Neuronal stem cell (in vitro differentiated cells): ENCODE measurements at regions not wholly inside any gene's neighbourhood (a gene's known extent, or its start where the extent isn't known, plus 50 kb on each side); places are given as distances from the start of the nearest gene placed in this dataset.

Experiments used
- DNase-seq: peaks from one replicate; pipeline ENCODE4 v3.0.0-alpha.2; 2013; ENCODE audit warnings: low spot score
- H2AFZ ChIP-seq: one replicate; pipeline ENCODE4 v1.6.1; 2013; ENCODE audit warnings: mild to moderate bottlenecking, low read length, inconsistent platforms
- H2AK5ac ChIP-seq: 2 replicates; pipeline ENCODE4 v1.6.1; 2013; ENCODE audit warnings: low read depth, mild to moderate bottlenecking, inconsistent platforms, low read length, moderate library complexity, mixed read lengths
- H2BK120ac ChIP-seq: 2 replicates; pipeline ENCODE4 v1.6.1; 2013; ENCODE audit warnings: low read depth, mild to moderate bottlenecking, inconsistent platforms, low read length, moderate library complexity, mixed read lengths
- H2BK12ac ChIP-seq: one replicate; pipeline ENCODE4 v1.6.1; 2013; ENCODE audit warnings: low read length, inconsistent platforms
- H2BK15ac ChIP-seq: 2 replicates; pipeline ENCODE4 v1.6.1; 2013; ENCODE audit warnings: mild to moderate bottlenecking, low read length, inconsistent platforms, mixed read lengths
- H2BK5ac ChIP-seq: one replicate; pipeline ENCODE4 v1.6.1; 2013; ENCODE audit warnings: inconsistent platforms, mild to moderate bottlenecking, low read length, moderate library complexity
- H3K14ac ChIP-seq: one replicate; pipeline ENCODE4 v1.6.1; 2013; ENCODE audit warnings: low read length, inconsistent platforms
- H3K18ac ChIP-seq: 2 replicates; pipeline ENCODE4 v1.6.1; 2013; ENCODE audit warnings: low read length, inconsistent platforms
- H3K23ac ChIP-seq: 2 replicates; pipeline ENCODE4 v1.6.1; 2013; ENCODE audit warnings: low read depth, mild to moderate bottlenecking, mixed read lengths, low read length, inconsistent platforms; ENCODE audit not compliant: poor library complexity
- H3K27ac ChIP-seq: replicated peaks from 3 replicates; pipeline ENCODE4 v1.5.1; 2013; ENCODE audit warnings: low read length, inconsistent platforms
- H3K27me3 ChIP-seq, 3 experiments: 2 replicates each; pipeline ENCODE4 v1.6.1; 2013; ENCODE audit warnings: low read length in 3 of 3, mild to moderate bottlenecking in 2 of 3, inconsistent platforms in 1 of 3, low read depth in 1 of 3, mixed read lengths in 1 of 3, moderate library complexity in 1 of 3; ENCODE audit not compliant: control insufficient read depth in 3 of 3, insufficient read depth in 3 of 3
- H3K36me3 ChIP-seq, 2 donors: replicated peaks in 1 of 2; 2 replicates each; pipeline ENCODE4 v1.6.1; 2013; ENCODE audit warnings: low read length in 2 of 2; ENCODE audit not compliant: control insufficient read depth in 2 of 2, insufficient read depth in 2 of 2
- H3K4ac ChIP-seq: 2 replicates; pipeline ENCODE4 v1.6.1; 2013; ENCODE audit warnings: inconsistent platforms, mild to moderate bottlenecking, low read length, moderate library complexity
- H3K4me1 ChIP-seq, 2 donors: 1 replicate in 1 of 2; 2 replicates in 1 of 2; pipeline ENCODE4 v1.6.1; 2013; ENCODE audit warnings: low read length in 2 of 2, low read depth in 1 of 2; ENCODE audit not compliant: control insufficient read depth in 2 of 2, insufficient read depth in 1 of 2
- H3K4me2 ChIP-seq: one replicate; pipeline ENCODE4 v1.6.1; 2013; ENCODE audit warnings: mild to moderate bottlenecking, low read length, inconsistent platforms; ENCODE audit not compliant: insufficient read depth, poor library complexity, severe bottlenecking
- H3K4me3 ChIP-seq, 2 donors: 2 replicates each; pipeline ENCODE4 v1.5.1; 2013; ENCODE audit warnings: low read length in 2 of 2, mild to moderate bottlenecking in 2 of 2, inconsistent platforms in 1 of 2, moderate library complexity in 1 of 2
- H3K79me1 ChIP-seq: one replicate; pipeline ENCODE4 v1.6.1; 2013; ENCODE audit warnings: low read depth, mild to moderate bottlenecking, inconsistent platforms, low read length, moderate library complexity
- H3K9ac ChIP-seq: one replicate; pipeline ENCODE4 v1.6.1; 2013; ENCODE audit warnings: mild to moderate bottlenecking, low read depth, low read length, inconsistent platforms; ENCODE audit not compliant: poor library complexity
- H3K9me3 ChIP-seq, 2 donors: replicated peaks in 1 of 2; 2 replicates each; pipeline versions ENCODE3 to v1.6.1; 2013; ENCODE audit warnings: low read length in 2 of 2, mild to moderate bottlenecking in 2 of 2, inconsistent platforms in 1 of 2, low read depth in 1 of 2, mixed read lengths in 1 of 2, moderate library complexity in 1 of 2; ENCODE audit not compliant: control insufficient read depth in 2 of 2, insufficient read depth in 1 of 2
- H4K8ac ChIP-seq: one replicate; pipeline ENCODE4 v1.6.1; 2013; ENCODE audit warnings: low read depth, mild to moderate bottlenecking, inconsistent platforms, low read length, moderate library complexity
- H4K91ac ChIP-seq: one replicate; pipeline ENCODE4 v1.6.1; 2013; ENCODE audit warnings: low read length, low read depth, mild to moderate bottlenecking, inconsistent platforms; ENCODE audit not compliant: poor library complexity
- WGBS, 2 donors: extraction: QIAGEN DNeasy Blood & Tissue Kit; methylation state at CpG; one replicate each; pipeline ENCODE4 v1.1.7; 2013; ENCODE audit warnings: missing lambda C conversion rate in 2 of 2, mixed read lengths in 1 of 2; ENCODE audit not compliant: insufficient read length in 2 of 2, insufficient replicate concordance in 1 of 2; ENCODE audit errors: extremely low coverage in 2 of 2; 5-methylcytosine and 5-hydroxymethylcytosine counted together

GRCh38 chr2:2798337-2798736, 467.3 kb upstream of the MYT1L start:
- no peaks in the 10 kb centered on the region for H3K27me3 ChIP-seq
- H3K27ac ChIP-seq, result no peak overlapping the region
- H2BK120ac ChIP-seq, result no peak overlapping the region
- no peak overlapping the region for H3K4me2 ChIP-seq
- DNase-seq, result no peak
- peaks cover 0 to 2% of the 10 kb centered on the region in 2 donors for H3K9me3 ChIP-seq
- no peak overlapping the region for H4K8ac ChIP-seq
- no peak overlapping the region for H3K4ac ChIP-seq
- no peak overlapping the region for H2BK15ac ChIP-seq
- H3K4me1 ChIP-seq, result no peaks in the 10 kb centered on the region
- H2BK5ac ChIP-seq, result no peak overlapping the region
- H2BK12ac ChIP-seq, result no peak overlapping the region
- no peak overlapping the region for H3K9ac ChIP-seq
- no peak overlapping the region for H2AK5ac ChIP-seq
- no CpG with 5 or more reads among the region's 2 CpGs for WGBS, 2 donors
- no peak overlapping the region for H2AFZ ChIP-seq
- H3K36me3 ChIP-seq, result no peaks in the 10 kb centered on the region
- no peak overlapping the region for H4K91ac ChIP-seq
- H3K4me3 ChIP-seq, result no peak overlapping the region
- H3K23ac ChIP-seq, result no peak overlapping the region
- no peak overlapping the region for H3K18ac ChIP-seq
- no peaks in the 10 kb centered on the region for H3K79me1 ChIP-seq
- no peak overlapping the region for H3K14ac ChIP-seq

- H2BK15ac ChIP-seq, result no peak overlapping the region
- H3K9ac ChIP-seq, result no peak overlapping the region
- no peak overlapping the region for H2BK5ac ChIP-seq
- no peaks in the 10 kb centered on the region for H3K9me3 ChIP-seq
- H2AK5ac ChIP-seq, result no peak overlapping the region
- H3K4me3 ChIP-seq, result no peak overlapping the region
- H3K27me3 ChIP-seq, result no peaks in the 10 kb centered on the region
- no peak overlapping the region for H3K4me2 ChIP-seq
- H3K4ac ChIP-seq, result no peak overlapping the region
- no peak overlapping the region for H2BK120ac ChIP-seq
- no peaks in the 10 kb centered on the region for H3K36me3 ChIP-seq
- H3K18ac ChIP-seq, result no peak overlapping the region
- H4K8ac ChIP-seq, result no peak overlapping the region
- H2BK12ac ChIP-seq, result no peak overlapping the region
- no CpG with 5 or more reads among the region's 5 CpGs for WGBS, 2 donors
- H3K23ac ChIP-seq, result no peak overlapping the region
- no peaks in the 10 kb centered on the region for H3K79me1 ChIP-seq
- H3K27ac ChIP-seq, result no peak overlapping the region
- no peak overlapping the region for H3K14ac ChIP-seq
- no peak overlapping the region for H4K91ac ChIP-seq
- H2AFZ ChIP-seq, result no peak overlapping the region
- no peaks in the 10 kb centered on the region for H3K4me1 ChIP-seq
- no peak for DNase-seq
These were observed 466.7 kb upstream of the MYT1L start for GRCh38 chr2:2797797-2798196.

DNA sequence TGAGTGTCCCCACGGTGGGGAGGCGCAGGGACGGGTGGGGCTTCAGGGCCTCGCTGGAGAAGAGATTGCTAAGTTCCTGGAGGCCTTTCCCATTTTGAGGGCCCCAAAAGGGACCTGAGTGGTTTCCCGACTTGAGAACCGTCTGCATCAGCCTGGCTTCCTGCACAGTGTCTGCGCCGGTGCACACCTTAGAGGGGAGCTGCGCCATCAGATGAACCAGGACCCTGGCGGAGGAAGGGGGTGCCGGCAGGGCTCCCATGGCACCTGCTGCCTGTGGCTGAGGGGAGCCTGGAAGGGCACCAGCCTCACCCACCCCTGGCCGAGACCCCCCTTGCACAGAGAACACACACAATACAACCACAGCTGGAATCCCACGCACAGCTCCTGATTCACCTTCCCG, 465.1 kb upstream of the MYT1L start:
- Histone ChIP-seq H3K4me2 (no peak overlapping the region), H4K91ac (no peak overlapping the region), H2BK120ac (no peak overlapping the region), H3K4me1 (no peaks in the 10 kb centered on the region), H2BK5ac (no peak overlapping the region), H2BK12ac (no peak overlapping the region), H2AK5ac (peak overlapping the region; percentile 47), H2BK15ac (no peak overlapping the region), H3K9ac (no peak overlapping the region), H3K9me3 (no peaks in the 10 kb centered on the region), H3K79me1 (no peaks in the 10 kb centered on the region), H3K14ac (no peak overlapping the region), H3K4me3 (no peak overlapping the region), H3K23ac (no peak overlapping the region), H3K18ac (peak overlapping the region; percentile 21), H2AFZ (no peak overlapping the region), H3K36me3 (no peaks in the 10 kb centered on the region), H3K4ac (no peak overlapping the region), H3K27ac (no peak overlapping the region), H4K8ac (no peak overlapping the region), H3K27me3 (no peaks in the 10 kb centered on the region)
- no CpG with 5 or more reads among the region's 14 CpGs for WGBS, 2 donors
- DNase-seq, result no peak

- no CpG with 5 or more reads among the region's 29 CpGs for WGBS, 2 donors
These were observed 464.5 kb upstream of the MYT1L start for GRCh38 chr2:2795438-2796091.

More at GRCh38 chr2:2795438-2796091, 464.5 kb upstream of the MYT1L start:
- H4K91ac ChIP-seq, result no peak overlapping the region
- no peak overlapping the region for H3K14ac ChIP-seq
- H3K36me3 ChIP-seq, result no peaks in the 10 kb centered on the region
- H3K27ac ChIP-seq, result no peak overlapping the region
- H3K4me1 ChIP-seq, result no peaks in the 10 kb centered on the region
- H3K27me3 ChIP-seq, result no peaks in the 10 kb centered on the region
- no peak overlapping the region for H2BK12ac ChIP-seq
- no peak for DNase-seq
- H3K23ac ChIP-seq, result no peak overlapping the region
- no peaks in the 10 kb centered on the region for H3K9me3 ChIP-seq
- no peak overlapping the region for H2AFZ ChIP-seq
- H3K4me2 ChIP-seq, result no peak overlapping the region
- no peak overlapping the region for H2BK120ac ChIP-seq
- no peak overlapping the region for H3K4me3 ChIP-seq
- H3K18ac ChIP-seq, result no peak overlapping the region
- H2AK5ac ChIP-seq, result no peak overlapping the region
- H4K8ac ChIP-seq, result no peak overlapping the region
- H3K9ac ChIP-seq, result no peak overlapping the region
- no peak overlapping the region for H2BK5ac ChIP-seq
- no peak overlapping the region for H2BK15ac ChIP-seq
- no peak overlapping the region for H3K4ac ChIP-seq
- H3K79me1 ChIP-seq, result no peaks in the 10 kb centered on the region
